H1 (cell line): ENCODE measurements at regions not wholly inside any gene's neighbourhood (a gene's known extent, or its start where the extent isn't known, plus 50 kb on each side); places are given as distances from the start of the nearest gene placed in this dataset.

Source experiments
- CTCF ChIA-PET: fragments of 300-600 bp; sonication (Branson Sonifier 250); formaldehyde crosslinking; loops from one replicate; lab custom pipeline; 2021; ENCODE audit not compliant: partially characterized antibody; lab: Charles Lee
- POLR2A ChIA-PET: fragments of 300-600 bp; sonication (Branson Sonifier 250); formaldehyde crosslinking; loops from one replicate; lab custom pipeline; 2021; ENCODE audit warnings: inconsistent platforms; ENCODE audit not compliant: partially characterized antibody; lab: Charles Lee
- DNase-seq, 2 experiments: peaks; one replicate each; pipeline versions ENCODE4 v3.0.0 to v3.0.0-alpha.2; 2010 to 2022; ENCODE audit warnings: low spot score in 2 of 2, low read depth in 1 of 2, mixed read lengths in 1 of 2
- FAIRE-seq: peaks from 2 replicates; lab custom pipeline; 2011; peaks lifted over from hg19 to GRCh38; lab: Jason Lieb, UNC
- H2AFZ ChIP-seq: 2 replicates; pipeline ENCODE4 v1.8.1; 2012; ENCODE audit warnings: low read length, inconsistent platforms
- H2AK5ac ChIP-seq: 2 replicates; pipeline ENCODE4 v1.6.1; 2013; ENCODE audit warnings: low read depth, low read length
- H2BK120ac ChIP-seq: replicated peaks from 2 replicates; pipeline ENCODE3; 2013; ENCODE audit warnings: low read depth, low read length, inconsistent platforms
- H2BK12ac ChIP-seq: 2 replicates; pipeline ENCODE4 v1.6.1; 2013; ENCODE audit warnings: low read depth, low read length
- H2BK15ac ChIP-seq: 2 replicates; pipeline ENCODE4 v1.6.1; 2013; ENCODE audit warnings: low read length
- H2BK20ac ChIP-seq: 2 replicates; pipeline ENCODE4 v1.6.1; 2013; ENCODE audit warnings: low read length
- H2BK5ac ChIP-seq: 2 replicates; pipeline ENCODE4 v1.6.1; 2013; ENCODE audit warnings: low read depth, low read length
- H3K14ac ChIP-seq: 2 replicates; pipeline ENCODE4 v1.6.1; 2013; ENCODE audit warnings: inconsistent platforms; ENCODE audit not compliant: insufficient read length
- H3K18ac ChIP-seq: 2 replicates; pipeline ENCODE4 v1.6.1; 2013; ENCODE audit warnings: low read length; ENCODE audit errors: extremely low read depth
- H3K23ac ChIP-seq: 2 replicates; pipeline ENCODE4 v1.6.1; 2013; ENCODE audit warnings: inconsistent platforms; ENCODE audit not compliant: insufficient read length
- H3K23me2 ChIP-seq: 2 replicates; pipeline ENCODE4 v1.6.1; 2013; ENCODE audit warnings: low read depth, low read length
- H3K27ac ChIP-seq: 2 replicates; pipeline ENCODE4 v1.6.1; 2011; ENCODE audit warnings: low read depth, low read length, inconsistent platforms
- H3K27me3 ChIP-seq, 4 experiments: replicated peaks in 1 of 4; 1 replicate in 1 of 4; 2 replicates in 3 of 4; pipeline versions ENCODE4 v1.6.1 to v1.8.1; 2011 to 2013; ENCODE audit warnings: low read length in 3 of 4, mild to moderate bottlenecking in 3 of 4, inconsistent platforms in 2 of 4, mixed read lengths in 2 of 4, moderate library complexity in 1 of 4; ENCODE audit not compliant: control insufficient read depth in 3 of 4, insufficient read depth in 3 of 4; ENCODE audit errors: extremely low read depth in 1 of 4
- H3K36me3 ChIP-seq, 4 experiments: 2 replicates each; pipeline versions ENCODE4 v1.6.1 to v1.8.1; 2011 to 2013; ENCODE audit warnings: mild to moderate bottlenecking in 4 of 4, low read length in 3 of 4, moderate library complexity in 2 of 4, control low read depth in 1 of 4, inconsistent platforms in 1 of 4; ENCODE audit not compliant: insufficient read depth in 4 of 4, control insufficient read depth in 2 of 4
- H3K4ac ChIP-seq: replicated peaks from 2 replicates; pipeline ENCODE3; 2013; ENCODE audit warnings: low read length, low read depth, mixed read lengths, inconsistent platforms; ENCODE audit not compliant: insufficient read length
- H3K4me1 ChIP-seq, 4 experiments: replicated peaks in 1 of 4; 1 replicate in 1 of 4; 2 replicates in 3 of 4; pipeline versions ENCODE4 v1.6.1 to v1.8.1; 2011 to 2013; ENCODE audit warnings: low read length in 3 of 4, inconsistent platforms in 2 of 4, mixed read lengths in 1 of 4; ENCODE audit not compliant: insufficient read depth in 4 of 4, control insufficient read depth in 3 of 4
- H3K4me2 ChIP-seq, 2 experiments: 2 replicates each; pipeline versions ENCODE4 v1.6.1 to v1.8.1; 2011 to 2013; ENCODE audit warnings: low read depth in 2 of 2, low read length in 2 of 2, control low read depth in 1 of 2, inconsistent platforms in 1 of 2, mild to moderate bottlenecking in 1 of 2; ENCODE audit not compliant: insufficient read depth in 1 of 2
- H3K4me3 ChIP-seq, 4 experiments: fragments of 200-600, 300-600 bp in 1 of 4; sonication (generic), shearing (Covaris generic), sonication (Bioruptor Twin) in 1 of 4; 2 replicates each; pipeline versions ENCODE4 v1.5.1 to v1.8.1; 2011 to 2016; ENCODE audit warnings: low read length in 4 of 4, low read depth in 3 of 4, control low read depth in 2 of 4, inconsistent platforms in 2 of 4, mild to moderate bottlenecking in 2 of 4, mixed read lengths in 1 of 4, moderate library complexity in 1 of 4; ENCODE audit not compliant: insufficient read depth in 2 of 4; ENCODE audit errors: extremely low read depth in 1 of 4
- H3K56ac ChIP-seq: replicated peaks from 2 replicates; pipeline ENCODE3; 2013; ENCODE audit warnings: low read depth, mild to moderate bottlenecking, mixed read lengths, low read length, inconsistent platforms; ENCODE audit not compliant: insufficient read length
- H3K79me1 ChIP-seq: 2 replicates; pipeline ENCODE4 v1.6.1; 2013; ENCODE audit warnings: low read depth, low read length, control low read depth
- H3K79me2 ChIP-seq, 2 experiments: 2 replicates each; pipeline versions ENCODE4 v1.6.1 to v1.8.1; 2012 to 2013; ENCODE audit warnings: low read length in 2 of 2, mild to moderate bottlenecking in 2 of 2, inconsistent platforms in 1 of 2; ENCODE audit not compliant: insufficient read depth in 2 of 2, control insufficient read depth in 1 of 2
- H3K9ac ChIP-seq, 4 experiments: replicated peaks in 1 of 4; 1 replicate in 1 of 4; 2 replicates in 3 of 4; pipeline versions ENCODE4 v1.6.1 to v1.8.1; 2011 to 2013; ENCODE audit warnings: low read depth in 3 of 4, low read length in 3 of 4, control low read depth in 2 of 4, mild to moderate bottlenecking in 2 of 4, moderate library complexity in 2 of 4, inconsistent platforms in 1 of 4; ENCODE audit errors: extremely low read depth in 1 of 4
- H3K9me3 ChIP-seq, 2 experiments: 2 replicates each; pipeline versions ENCODE4 v1.6.1 to v1.8.1; 2012 to 2013; ENCODE audit warnings: mild to moderate bottlenecking in 2 of 2, moderate library complexity in 2 of 2, control low read depth in 1 of 2, inconsistent platforms in 1 of 2, low read depth in 1 of 2, low read length in 1 of 2, mixed read lengths in 1 of 2; ENCODE audit not compliant: insufficient read depth in 2 of 2
- H4K20me1 ChIP-seq, 2 experiments: replicated peaks in 1 of 2; 2 replicates each; pipeline versions ENCODE3 to v1.8.1; 2011 to 2013; ENCODE audit warnings: inconsistent platforms in 2 of 2, low read length in 2 of 2, mild to moderate bottlenecking in 1 of 2; ENCODE audit not compliant: insufficient read depth in 2 of 2, control insufficient read depth in 1 of 2
- H4K5ac ChIP-seq: 2 replicates; pipeline ENCODE4 v1.6.1; 2013; ENCODE audit warnings: low read length, low read depth, mixed read lengths, inconsistent platforms; ENCODE audit not compliant: insufficient read length
- H4K8ac ChIP-seq: 2 replicates; pipeline ENCODE4 v1.8.0; 2013; ENCODE audit warnings: mild to moderate bottlenecking, moderate library complexity, low read length, inconsistent platforms; ENCODE audit not compliant: insufficient read depth; ENCODE audit errors: extremely low read depth
- H4K91ac ChIP-seq: replicated peaks from 2 replicates; pipeline ENCODE3; 2013; ENCODE audit warnings: low read length, mixed read lengths, inconsistent platforms; ENCODE audit not compliant: insufficient read length
- CHD2 ChIP-seq: IDR thresholded peaks from 2 replicates; pipeline ENCODE4 v1.6.1; 2012; ENCODE audit warnings: low read length, improper control_type of control experiment
- EZH2 ChIP-seq: fragments of 200-600 bp; sonication (generic); IDR thresholded peaks from 2 replicates; pipeline ENCODE4 v1.7.1; 2012; ENCODE audit warnings: low read depth, mild to moderate bottlenecking, moderate library complexity, low read length, inconsistent platforms; ENCODE audit not compliant: severe bottlenecking
- JUN ChIP-seq: IDR thresholded peaks from 2 replicates; pipeline ENCODE4 v1.6.1; 2011; ENCODE audit warnings: low read depth, mild to moderate bottlenecking, improper control_type of control experiment, low read length
- PHF8 ChIP-seq: fragments of 200-600 bp; sonication (generic); conservative IDR thresholded peaks from 2 replicates; pipeline ENCODE4 v1.7.1; 2012; ENCODE audit warnings: low read depth, mild to moderate bottlenecking, inconsistent platforms, low read length, moderate library complexity
- POU5F1 ChIP-seq: IDR thresholded peaks from 2 replicates; pipeline ENCODE4 v1.6.1; 2011; ENCODE audit warnings: low read depth, mild to moderate bottlenecking, low read length, moderate library complexity
- SAP30 ChIP-seq: fragments of 300-600 bp; sonication (generic); IDR thresholded peaks from 2 replicates; pipeline ENCODE4 v1.7.1; 2012; ENCODE audit warnings: low read length, moderate library complexity, mild to moderate bottlenecking, inconsistent platforms; ENCODE audit not compliant: insufficient read depth, insufficient replicate concordance
- SP2 ChIP-seq: IDR thresholded peaks from 2 replicates; pipeline ENCODE4 v1.6.1; 2012; ENCODE audit warnings: mild to moderate bottlenecking, low read length, inconsistent platforms
- WGBS, 2 experiments: shearing (Covaris generic) in 1 of 2; methylation state at CpG; one replicate each; pipeline versions ENCODE4 v1.1.6 to v1.1.7; 2013 to 2015; ENCODE audit warnings: low lambda C conversion rate in 2 of 2, mixed read lengths in 2 of 2, inconsistent platforms in 1 of 2, low coverage in 1 of 2, missing lambda C conversion rate in 1 of 2; ENCODE audit not compliant: insufficient replicate concordance in 2 of 2, insufficient coverage in 1 of 2, insufficient read length in 1 of 2; ENCODE audit errors: extremely low coverage in 1 of 2, missing lambda C conversion rate in 1 of 2; 5-methylcytosine and 5-hydroxymethylcytosine counted together
- TF ChIP-seq, protein P1 (sequence below), 3 experiments: IDR thresholded peaks; 1 replicate in 2 of 3; 2 replicates in 1 of 3; pipeline versions ENCODE4 v1.5.1 to v1.6.1; 2011; ENCODE audit warnings: low read length in 3 of 3, mild to moderate bottlenecking in 3 of 3, inconsistent platforms in 2 of 3, low read depth in 1 of 3, moderate library complexity in 1 of 3; ENCODE audit not compliant: insufficient read depth in 1 of 3; ENCODE audit errors: control extremely low read depth in 1 of 3

DNA sequence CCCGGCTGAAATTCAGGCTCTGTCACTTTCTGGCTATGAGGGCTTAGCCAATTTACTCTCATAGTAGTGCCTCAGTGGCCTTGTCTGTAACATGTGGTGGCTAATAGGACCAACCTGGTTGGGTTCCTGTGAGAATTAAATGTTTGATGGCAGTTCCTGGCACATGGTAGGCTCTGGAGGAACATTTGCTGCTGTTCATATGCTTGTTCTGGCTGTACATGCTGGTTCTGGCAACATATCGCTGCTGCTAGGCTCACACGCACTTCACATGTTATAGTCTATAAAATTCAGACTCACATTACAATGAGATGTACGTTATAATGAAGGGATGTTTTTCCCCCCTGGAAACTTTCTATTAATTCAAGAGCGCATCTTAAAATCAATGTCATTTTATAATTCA is 417.7 kb upstream of the GYPC start:
- Histone ChIP-seq H4K20me1 (no peaks in the 10 kb centered on the region), H3K4me3 (no peak overlapping the region), H2BK120ac (no peak overlapping the region), H4K91ac (no peak overlapping the region), H3K79me2 (no peaks in the 10 kb centered on the region), H3K27ac (no peak overlapping the region), H3K79me1 (no peaks in the 10 kb centered on the region), H3K23me2 (no peaks in the 10 kb centered on the region), H2BK20ac (no peak overlapping the region), H3K4me1 (no peaks in the 10 kb centered on the region), H3K23ac (no peak overlapping the region), H3K14ac (no peak overlapping the region), H2BK15ac (no peak overlapping the region), H2BK5ac (no peak overlapping the region), H3K56ac (no peak overlapping the region), H2AK5ac (no peak overlapping the region), H2AFZ (no peak overlapping the region), H3K4ac (no peak overlapping the region), H4K8ac (no peak overlapping the region), H2BK12ac (no peak overlapping the region), H3K27me3 (no peaks in the 10 kb centered on the region), H3K9ac (no peak overlapping the region), H3K9me3 (no peaks in the 10 kb centered on the region), H3K36me3 (no peaks in the 10 kb centered on the region), H4K5ac (no peak overlapping the region), H3K4me2 (no peak overlapping the region), H3K18ac (no peak overlapping the region)
- DNase-seq (no peak), FAIRE-seq (no peak)
- ChIA-PET POLR2A (no interaction called here), CTCF (interaction anchor here (1.6 kb wide), 1 partner anchor 210 kb away, joined by 6 read pairs; no protein-coding TSS in a partner anchor)
- 88% methylated on average over 5 of the region's 5 CpGs; no CpG with 5 or more reads in 1 of the 2 experiments for WGBS, 2 experiments
- TF ChIP-seq PHF8 (no peak), EZH2 (no peak), CHD2 (no peak), POU5F1 (no peak), JUN (no peak), SP2 (no peak), SAP30 (no peak)
- TF ChIP-seq, protein P1, sequence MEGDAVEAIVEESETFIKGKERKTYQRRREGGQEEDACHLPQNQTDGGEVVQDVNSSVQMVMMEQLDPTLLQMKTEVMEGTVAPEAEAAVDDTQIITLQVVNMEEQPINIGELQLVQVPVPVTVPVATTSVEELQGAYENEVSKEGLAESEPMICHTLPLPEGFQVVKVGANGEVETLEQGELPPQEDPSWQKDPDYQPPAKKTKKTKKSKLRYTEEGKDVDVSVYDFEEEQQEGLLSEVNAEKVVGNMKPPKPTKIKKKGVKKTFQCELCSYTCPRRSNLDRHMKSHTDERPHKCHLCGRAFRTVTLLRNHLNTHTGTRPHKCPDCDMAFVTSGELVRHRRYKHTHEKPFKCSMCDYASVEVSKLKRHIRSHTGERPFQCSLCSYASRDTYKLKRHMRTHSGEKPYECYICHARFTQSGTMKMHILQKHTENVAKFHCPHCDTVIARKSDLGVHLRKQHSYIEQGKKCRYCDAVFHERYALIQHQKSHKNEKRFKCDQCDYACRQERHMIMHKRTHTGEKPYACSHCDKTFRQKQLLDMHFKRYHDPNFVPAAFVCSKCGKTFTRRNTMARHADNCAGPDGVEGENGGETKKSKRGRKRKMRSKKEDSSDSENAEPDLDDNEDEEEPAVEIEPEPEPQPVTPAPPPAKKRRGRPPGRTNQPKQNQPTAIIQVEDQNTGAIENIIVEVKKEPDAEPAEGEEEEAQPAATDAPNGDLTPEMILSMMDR (IDR thresholded peaks at IDR 0.05; ENCODE audit: control extremely low read depth in 1 of 3, insufficient read depth in 1 of 3, low read depth in 1 of 3, low read length in 3 of 3) = no peak
